GM10266 (cell line): ENCODE measurements at regions not wholly inside any gene's neighbourhood (a gene's known extent, or its start where the extent isn't known, plus 50 kb on each side); places are given as distances from the start of the nearest gene placed in this dataset.

Experiments
- DNase-seq: peaks from one replicate; pipeline ENCODE4 v3.0.0; 2012; ENCODE audit errors: extremely low spot score
- CTCF ChIP-seq: IDR thresholded peaks from 2 replicates; pipeline ENCODE4 v1.5.1; 2012; ENCODE audit warnings: mild to moderate bottlenecking, low read depth; ENCODE audit not compliant: control insufficient read depth, insufficient read depth; ENCODE audit errors: missing control alignments

DNA sequence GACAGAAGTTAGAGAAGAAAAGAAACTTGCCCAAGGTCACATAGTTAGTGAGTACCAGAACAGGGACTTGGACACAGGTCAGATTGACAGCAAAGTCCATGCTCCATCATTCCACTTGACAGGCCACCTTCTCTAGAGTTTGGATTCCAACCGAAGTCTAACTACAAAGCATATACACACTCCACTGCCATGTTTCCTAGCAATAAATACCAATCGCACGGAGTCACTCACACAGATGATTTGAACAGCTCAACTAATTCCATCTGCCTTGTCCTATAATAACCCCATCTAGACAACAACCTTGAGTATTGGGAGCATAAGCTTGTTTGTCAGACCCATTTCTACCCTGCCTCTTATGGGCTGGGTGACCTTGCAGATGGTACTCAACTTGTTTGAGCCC is 334.6 kb upstream of the MGAT5 start:
- no peak for TF ChIP-seq CTCF
- no peak for DNase-seq

- no peak for TF ChIP-seq CTCF
Observed at GRCh38 chr2:133927894-133928293, 326.0 kb upstream of the MGAT5 start.

GRCh38 chr2:133936096-133936495 is 317.8 kb upstream of the MGAT5 start:
- no peak for DNase-seq

More at GRCh38 chr2:133927894-133928293, 326.0 kb upstream of the MGAT5 start:
- DNase-seq = no peak

GRCh38 chr2:133936601-133937000 is 317.3 kb upstream of the MGAT5 start:
- TF ChIP-seq CTCF = no peak
- no peak for DNase-seq

More at GRCh38 chr2:133936096-133936495, 317.8 kb upstream of the MGAT5 start:
- TF ChIP-seq CTCF = no peak

- no peak for DNase-seq
- TF ChIP-seq CTCF = no peak
Observed at GRCh38 chr2:133937669-133938068, 316.2 kb upstream of the MGAT5 start.

DNA sequence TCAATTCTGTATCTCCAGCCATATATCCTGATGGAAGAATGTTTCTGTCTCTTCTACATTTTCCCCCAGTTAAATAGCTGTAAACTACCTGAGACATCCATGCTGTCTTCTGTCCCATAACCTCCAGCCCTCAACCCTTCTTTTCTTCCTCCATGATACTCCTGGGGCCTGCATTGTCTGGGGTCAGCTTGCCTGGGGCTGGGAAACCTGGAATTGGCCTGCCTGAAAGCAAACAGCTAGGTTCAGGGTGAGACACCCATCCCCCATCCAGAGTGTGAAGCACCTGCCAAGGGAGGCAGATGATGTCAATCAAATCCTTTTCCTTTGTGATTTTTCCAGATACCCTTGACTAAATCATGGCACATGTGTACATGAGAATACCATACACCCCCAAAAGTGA is 313.7 kb upstream of the MGAT5 start:
- no peak for TF ChIP-seq CTCF
- no peak for DNase-seq

DNA sequence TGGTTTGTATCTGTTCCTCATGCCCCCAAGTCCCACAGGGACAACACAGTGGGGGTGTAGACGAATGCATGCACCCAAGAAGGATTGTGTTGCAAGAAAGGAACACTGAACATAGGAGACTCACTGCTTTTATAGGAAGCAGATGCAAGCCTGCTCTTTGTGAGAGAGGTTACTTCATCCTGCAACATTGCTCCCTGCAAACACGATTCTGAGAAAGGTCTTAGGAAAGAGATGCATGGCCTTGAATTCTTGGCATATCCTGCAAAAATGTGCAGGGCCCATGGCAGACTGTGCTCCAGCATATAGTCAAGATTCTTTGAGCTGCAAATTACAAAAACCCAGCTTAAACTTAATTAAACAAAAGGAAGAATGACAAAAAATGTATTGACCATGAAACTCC is 312.2 kb upstream of the MGAT5 start:
- no peak for DNase-seq
- no peak for TF ChIP-seq CTCF
